ENCODE measurements at regions not wholly inside any gene's neighbourhood (a gene's known extent, or its start where the extent isn't known, plus 50 kb on each side); places are given as distances from the start of the nearest gene placed in this dataset.

- Histone ChIP-seq H3K27me3 (ENCODE audit: control insufficient read depth, insufficient read depth, low read length) (no peaks in the 10 kb centered on the region), H3K27ac (ENCODE audit: low read depth, low read length) (no peak overlapping the region), H3K4me3 (ENCODE audit: low read depth, low read length) (no peak overlapping the region), H3K9me3 (ENCODE audit: control insufficient read depth, insufficient read depth, low read length) (no peaks in the 10 kb centered on the region)
- ChIA-PET CTCF (no interaction called here), POLR2A (no interaction called here)
- no peak for DNase-seq (ENCODE audit: low read depth, low spot score)
- no peak for TF ChIP-seq CTCF (IDR thresholded peaks at IDR 0.05; ENCODE audit: low read depth, low read length)
Measured at GRCh38 chr4:66840178-66840577, 705.1 kb downstream of the CENPC start.

- H3K27me3 ChIP-seq (ENCODE audit: control insufficient read depth, insufficient read depth, low read length) = no peaks in the 10 kb centered on the region
- CTCF ChIA-PET = no interaction called here
- H3K4me3 ChIP-seq (ENCODE audit: low read depth, low read length) = no peak overlapping the region
- no peak for TF ChIP-seq CTCF (IDR thresholded peaks at IDR 0.05; ENCODE audit: low read depth, low read length)
- POLR2A ChIA-PET = no interaction called here
- no peaks in the 10 kb centered on the region for H3K9me3 ChIP-seq (ENCODE audit: control insufficient read depth, insufficient read depth, low read length)
- no peak for DNase-seq (ENCODE audit: low read depth, low spot score)
- H3K27ac ChIP-seq (ENCODE audit: low read depth, low read length) = no peak overlapping the region
Measured at GRCh38 chr4:66837279-66837922, 707.9 kb downstream of the CENPC start.

- POLR2A ChIA-PET = no interaction called here
- no peak for TF ChIP-seq CTCF (IDR thresholded peaks at IDR 0.05; ENCODE audit: low read depth, low read length)
Measured at GRCh38 chr4:66829310-66829709, 716.0 kb downstream of the CENPC start.

GRCh38 chr4:66820681-66821080, 724.6 kb downstream of the CENPC start:
- ChIA-PET CTCF (no interaction called here), POLR2A (no interaction called here)
- H3K27me3 ChIP-seq (ENCODE audit: control insufficient read depth, insufficient read depth, low read length) = no peaks in the 10 kb centered on the region
- no peak for DNase-seq (ENCODE audit: low read depth, low spot score)
- no peak for TF ChIP-seq CTCF (IDR thresholded peaks at IDR 0.05; ENCODE audit: low read depth, low read length)
- no peak overlapping the region for H3K27ac ChIP-seq (ENCODE audit: low read depth, low read length)
- no peak overlapping the region for H3K4me3 ChIP-seq (ENCODE audit: low read depth, low read length)
- H3K9me3 ChIP-seq (ENCODE audit: control insufficient read depth, insufficient read depth, low read length) = peaks cover 7% of the 10 kb centered on the region

More at GRCh38 chr4:66829310-66829709, 716.0 kb downstream of the CENPC start:
- no peak for DNase-seq (ENCODE audit: low read depth, low spot score)
- Histone ChIP-seq H3K4me3 (ENCODE audit: low read depth, low read length) (no peak overlapping the region), H3K27me3 (ENCODE audit: control insufficient read depth, insufficient read depth, low read length) (no peaks in the 10 kb centered on the region), H3K9me3 (ENCODE audit: control insufficient read depth, insufficient read depth, low read length) (peaks cover 6% of the 10 kb centered on the region; the same call in 1 of the 2 replicates), H3K27ac (ENCODE audit: low read depth, low read length) (no peak overlapping the region)
- CTCF ChIA-PET = no interaction called here

GRCh38 chr4:66814277-66814676, 731.0 kb downstream of the CENPC start:
- Histone ChIP-seq H3K27ac (ENCODE audit: low read depth, low read length) (no peak overlapping the region), H3K4me3 (ENCODE audit: low read depth, low read length) (no peak overlapping the region), H3K27me3 (ENCODE audit: control insufficient read depth, insufficient read depth, low read length) (no peaks in the 10 kb centered on the region), H3K9me3 (ENCODE audit: control insufficient read depth, insufficient read depth, low read length) (peaks cover 5% of the 10 kb centered on the region; the same call in 1 of the 2 replicates)
- ChIA-PET CTCF (no interaction called here), POLR2A (no interaction called here)
- DNase-seq (ENCODE audit: low read depth, low spot score) = no peak
- TF ChIP-seq CTCF (IDR thresholded peaks at IDR 0.05; ENCODE audit: low read depth, low read length) = no peak

Data from AG04450 (cell line).